Muscle layer of colon (tissue), 2 donors: ENCODE measurements at regions not wholly inside any gene's neighbourhood (a gene's known extent, or its start where the extent isn't known, plus 50 kb on each side); places are given as distances from the start of the nearest gene placed in this dataset.

ENCODE experiments used
- H3K27ac ChIP-seq: one replicate; pipeline ENCODE4 v1.7.0; 2013; ENCODE audit warnings: low read depth, mild to moderate bottlenecking, low read length, moderate library complexity
- H3K27me3 ChIP-seq, 2 donors: one replicate each; pipeline ENCODE4 v1.7.0; 2013; ENCODE audit warnings: low read length in 2 of 2, mild to moderate bottlenecking in 2 of 2; ENCODE audit not compliant: insufficient read depth in 2 of 2, control insufficient read depth in 1 of 2
- H3K36me3 ChIP-seq: one replicate; pipeline ENCODE4 v1.7.0; 2013; ENCODE audit warnings: mild to moderate bottlenecking, low read length; ENCODE audit not compliant: insufficient read depth
- H3K4me1 ChIP-seq: one replicate; pipeline ENCODE4 v1.7.0; 2013; ENCODE audit warnings: mild to moderate bottlenecking, low read length; ENCODE audit not compliant: insufficient read depth
- H3K4me3 ChIP-seq, 2 donors: one replicate each; pipeline ENCODE4 v1.7.0; 2013; ENCODE audit warnings: low read length in 2 of 2, low read depth in 1 of 2, mild to moderate bottlenecking in 1 of 2, moderate library complexity in 1 of 2
- H3K9ac ChIP-seq: one replicate; pipeline ENCODE4 v1.7.0; 2013; ENCODE audit warnings: low read length
- H3K9me3 ChIP-seq: one replicate; pipeline ENCODE4 v1.7.0; 2013; ENCODE audit warnings: mild to moderate bottlenecking, low read length
- donor health status: abdominal sarcoma.
- donor health status: Adenocarcinoma of cecum.

GRCh38 chr5:164959761-164960160, 1454.3 kb downstream of the MAT2B start:
- Histone ChIP-seq H3K27me3 (no peaks in the 10 kb centered on the region), H3K4me1 (no peaks in the 10 kb centered on the region), H3K9ac (no peak overlapping the region), H3K36me3 (no peaks in the 10 kb centered on the region), H3K9me3 (no peaks in the 10 kb centered on the region), H3K4me3 (no peak overlapping the region), H3K27ac (no peak overlapping the region)

- H3K27ac ChIP-seq: no peak overlapping the region
- H3K4me1 ChIP-seq: no peaks in the 10 kb centered on the region
- no peaks in the 10 kb centered on the region for H3K36me3 ChIP-seq
- H3K4me3 ChIP-seq: no peak overlapping the region
- no peaks in the 10 kb centered on the region for H3K27me3 ChIP-seq
- no peaks in the 10 kb centered on the region for H3K9me3 ChIP-seq
- no peak overlapping the region for H3K9ac ChIP-seq
These were observed 1457.0 kb downstream of the MAT2B start for GRCh38 chr5:164962329-164962961.

- Histone ChIP-seq H3K4me3 (no peak overlapping the region), H3K9me3 (no peaks in the 10 kb centered on the region), H3K27ac (no peak overlapping the region), H3K36me3 (no peaks in the 10 kb centered on the region), H3K4me1 (no peaks in the 10 kb centered on the region), H3K27me3 (no peaks in the 10 kb centered on the region), H3K9ac (no peak overlapping the region)
These were observed 1461.2 kb downstream of the MAT2B start for GRCh38 chr5:164966611-164967010.

GRCh38 chr5:164967354-164967753, 1461.9 kb downstream of the MAT2B start:
- Histone ChIP-seq H3K36me3 (no peaks in the 10 kb centered on the region), H3K9me3 (no peaks in the 10 kb centered on the region), H3K4me3 (no peak overlapping the region), H3K9ac (no peak overlapping the region), H3K4me1 (no peaks in the 10 kb centered on the region), H3K27ac (no peak overlapping the region), H3K27me3 (no peaks in the 10 kb centered on the region)

- Histone ChIP-seq H3K36me3 (no peaks in the 10 kb centered on the region), H3K4me1 (no peaks in the 10 kb centered on the region), H3K4me3 (no peak overlapping the region), H3K9me3 (no peaks in the 10 kb centered on the region), H3K9ac (no peak overlapping the region), H3K27me3 (no peaks in the 10 kb centered on the region), H3K27ac (no peak overlapping the region)
These were observed 1467.6 kb downstream of the MAT2B start for GRCh38 chr5:164972973-164973372.

GRCh38 chr5:164975986-164976385, 1470.6 kb downstream of the MAT2B start:
- Histone ChIP-seq H3K27me3 (no peaks in the 10 kb centered on the region), H3K4me1 (no peaks in the 10 kb centered on the region), H3K4me3 (no peak overlapping the region), H3K9ac (no peak overlapping the region), H3K27ac (no peak overlapping the region), H3K9me3 (no peaks in the 10 kb centered on the region), H3K36me3 (no peaks in the 10 kb centered on the region)

- H3K4me1 ChIP-seq: no peaks in the 10 kb centered on the region
- H3K36me3 ChIP-seq: no peaks in the 10 kb centered on the region
- no peaks in the 10 kb centered on the region for H3K9me3 ChIP-seq
- H3K9ac ChIP-seq: no peak overlapping the region
- no peaks in the 10 kb centered on the region for H3K27me3 ChIP-seq
- H3K27ac ChIP-seq: no peak overlapping the region
- H3K4me3 ChIP-seq: no peak overlapping the region
These were observed 1475.1 kb downstream of the MAT2B start for GRCh38 chr5:164980480-164980879.

GRCh38 chr5:164998142-164998541, 1492.7 kb downstream of the MAT2B start:
- H3K9ac ChIP-seq: no peak overlapping the region
- no peaks in the 10 kb centered on the region for H3K36me3 ChIP-seq
- no peaks in the 10 kb centered on the region for H3K4me1 ChIP-seq
- no peak overlapping the region for H3K4me3 ChIP-seq
- H3K27ac ChIP-seq: no peak overlapping the region
- H3K9me3 ChIP-seq: no peaks in the 10 kb centered on the region
- no peaks in the 10 kb centered on the region for H3K27me3 ChIP-seq

- H3K27ac ChIP-seq: no peak overlapping the region
- H3K4me3 ChIP-seq: no peak overlapping the region
- no peak overlapping the region for H3K9ac ChIP-seq
- H3K27me3 ChIP-seq: no peaks in the 10 kb centered on the region
- no peaks in the 10 kb centered on the region for H3K4me1 ChIP-seq
- H3K9me3 ChIP-seq: no peaks in the 10 kb centered on the region
- H3K36me3 ChIP-seq: no peaks in the 10 kb centered on the region
These were observed 1493.2 kb downstream of the MAT2B start for GRCh38 chr5:164998590-164998989.

GRCh38 chr5:165000479-165001190, 1495.2 kb downstream of the MAT2B start:
- H3K27ac ChIP-seq: no peak overlapping the region
- no peaks in the 10 kb centered on the region for H3K9me3 ChIP-seq
- no peaks in the 10 kb centered on the region for H3K36me3 ChIP-seq
- no peaks in the 10 kb centered on the region for H3K27me3 ChIP-seq
- H3K4me3 ChIP-seq: no peak overlapping the region
- no peak overlapping the region for H3K9ac ChIP-seq
- no peaks in the 10 kb centered on the region for H3K4me1 ChIP-seq

- Histone ChIP-seq H3K27ac (no peak overlapping the region), H3K36me3 (no peaks in the 10 kb centered on the region), H3K4me1 (no peaks in the 10 kb centered on the region), H3K4me3 (no peak overlapping the region), H3K9me3 (no peaks in the 10 kb centered on the region), H3K9ac (no peak overlapping the region), H3K27me3 (no peaks in the 10 kb centered on the region)
These were observed 1497.9 kb downstream of the MAT2B start for GRCh38 chr5:165003283-165003682.

GRCh38 chr5:165004175-165004574, 1498.8 kb downstream of the MAT2B start:
- no peak overlapping the region for H3K27ac ChIP-seq

More at GRCh38 chr5:165004175-165004574, 1498.8 kb downstream of the MAT2B start:
- Histone ChIP-seq H3K27me3 (no peaks in the 10 kb centered on the region), H3K4me3 (no peak overlapping the region), H3K4me1 (no peaks in the 10 kb centered on the region), H3K36me3 (no peaks in the 10 kb centered on the region), H3K9me3 (no peaks in the 10 kb centered on the region), H3K9ac (no peak overlapping the region)
